ENCODE measurements at regions not wholly inside any gene's neighbourhood (a gene's known extent, or its start where the extent isn't known, plus 50 kb on each side); places are given as distances from the start of the nearest gene placed in this dataset.

- Histone ChIP-seq H2AFZ (ENCODE audit: low read length) (no peak overlapping the region), H3K36me3 (ENCODE audit: insufficient read depth, low read length) (no peaks in the 10 kb centered on the region), H3K4me1 (ENCODE audit: insufficient read depth, low read length, poor library complexity, severe bottlenecking) (no peaks in the 10 kb centered on the region), H3K4me2 (ENCODE audit: low read length) (no peak overlapping the region), H3K4me3 (ENCODE audit: low read depth, low read length, poor library complexity, severe bottlenecking) (no peak overlapping the region), H4K20me1 (ENCODE audit: insufficient read depth, low read length) (no peaks in the 10 kb centered on the region), H3K27ac (ENCODE audit: low read depth, low read length, poor library complexity, severe bottlenecking) (no peak overlapping the region), H3K9me2 (ENCODE audit: insufficient read depth, low read length) (no peaks in the 10 kb centered on the region), H3K9me3 (ENCODE audit: low read length) (no peaks in the 10 kb centered on the region), H3K79me2 (ENCODE audit: insufficient read depth, low read depth, low read length) (no peaks in the 10 kb centered on the region)
- no TSS peak for BruUV-seq (replicated peaks)
- TF ChIP-seq EZH2phosphoT487 (IDR thresholded peaks at IDR 0.05; ENCODE audit: borderline replicate concordance, low read depth, low read length), result no peak
- TF ChIP-seq CTCF (conservative IDR thresholded peaks at IDR 0.05; ENCODE audit: low read length), result no peak
- DNase-seq (ENCODE audit: low spot score), result no peak
- intact Hi-C loops (cut with micrococcal nuclease; ENCODE audit: unreplicated experiment), result no loop called here
- POLR2A ChIA-PET, result interaction anchor here (0.6 to 1.0 kb wide), 2 partner anchors 18 to 45 kb away, joined by 3 to 4 read pairs; no protein-coding TSS in a partner anchor
- CTCF ChIA-PET (ENCODE audit: unreplicated experiment), result no interaction called here
Observed at GRCh38 chr2:167721593-167721992, 525.8 kb downstream of the STK39 start.

DNA sequence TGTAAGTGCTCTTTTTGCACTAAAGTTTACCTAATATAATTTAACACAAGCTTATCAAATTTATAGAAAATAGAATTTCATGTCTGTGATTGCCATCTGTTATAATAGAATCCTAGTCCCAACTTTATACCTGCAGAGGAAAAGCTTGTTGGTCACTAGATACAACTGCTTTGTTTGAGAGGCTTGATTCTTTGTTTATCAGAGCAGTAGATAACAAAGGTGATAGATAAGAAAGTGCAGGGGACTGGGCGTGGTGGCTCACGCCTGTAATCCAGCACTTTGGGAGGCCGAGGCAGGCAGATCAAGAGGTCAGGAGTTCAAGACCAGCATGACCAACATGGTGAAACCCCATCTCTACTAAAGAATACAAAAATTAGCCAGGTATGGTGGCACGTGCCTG is 528.0 kb downstream of the STK39 start:
- Histone ChIP-seq H3K9me3 (ENCODE audit: low read length) (no peaks in the 10 kb centered on the region), H3K27ac (ENCODE audit: low read depth, low read length, poor library complexity, severe bottlenecking) (no peak overlapping the region), H2AFZ (ENCODE audit: low read length) (no peak overlapping the region), H3K4me3 (ENCODE audit: low read depth, low read length, poor library complexity, severe bottlenecking) (no peak overlapping the region), H3K9me2 (ENCODE audit: insufficient read depth, low read length) (no peaks in the 10 kb centered on the region), H3K4me1 (ENCODE audit: insufficient read depth, low read length, poor library complexity, severe bottlenecking) (no peaks in the 10 kb centered on the region), H3K36me3 (ENCODE audit: insufficient read depth, low read length) (no peaks in the 10 kb centered on the region), H3K4me2 (ENCODE audit: low read length) (no peak overlapping the region), H4K20me1 (ENCODE audit: insufficient read depth, low read length) (no peaks in the 10 kb centered on the region), H3K79me2 (ENCODE audit: insufficient read depth, low read depth, low read length) (no peaks in the 10 kb centered on the region)
- TF ChIP-seq EZH2phosphoT487 (IDR thresholded peaks at IDR 0.05; ENCODE audit: borderline replicate concordance, low read depth, low read length), result no peak
- no peak for DNase-seq (ENCODE audit: low spot score)
- ChIA-PET CTCF (ENCODE audit: unreplicated experiment) (no interaction called here), POLR2A (no interaction called here)
- intact Hi-C loops (cut with micrococcal nuclease; ENCODE audit: unreplicated experiment), result no loop called here
- no TSS peak for BruUV-seq (replicated peaks)

GRCh38 chr2:167718560-167718959 is 528.8 kb downstream of the STK39 start:
- Histone ChIP-seq H3K9me3 (ENCODE audit: low read length) (no peaks in the 10 kb centered on the region), H4K20me1 (ENCODE audit: insufficient read depth, low read length) (no peaks in the 10 kb centered on the region), H3K27ac (ENCODE audit: low read depth, low read length, poor library complexity, severe bottlenecking) (no peak overlapping the region), H3K4me2 (ENCODE audit: low read length) (no peak overlapping the region), H3K4me3 (ENCODE audit: low read depth, low read length, poor library complexity, severe bottlenecking) (no peak overlapping the region), H3K36me3 (ENCODE audit: insufficient read depth, low read length) (no peaks in the 10 kb centered on the region), H3K79me2 (ENCODE audit: insufficient read depth, low read depth, low read length) (no peaks in the 10 kb centered on the region), H2AFZ (ENCODE audit: low read length) (no peak overlapping the region), H3K4me1 (ENCODE audit: insufficient read depth, low read length, poor library complexity, severe bottlenecking) (no peaks in the 10 kb centered on the region), H3K9me2 (ENCODE audit: insufficient read depth, low read length) (no peaks in the 10 kb centered on the region)
- intact Hi-C loops (cut with micrococcal nuclease; ENCODE audit: unreplicated experiment), result no loop called here
- ChIA-PET POLR2A (no interaction called here), CTCF (ENCODE audit: unreplicated experiment) (no interaction called here)
- no peak for TF ChIP-seq EZH2phosphoT487 (IDR thresholded peaks at IDR 0.05; ENCODE audit: borderline replicate concordance, low read depth, low read length)
- TF ChIP-seq CTCF (conservative IDR thresholded peaks at IDR 0.05; ENCODE audit: low read length), result no peak
- DNase-seq (ENCODE audit: low spot score), result no peak
- BruUV-seq (replicated peaks), result no TSS peak
